ENCODE measurements at regions not wholly inside any gene's neighbourhood (a gene's known extent, or its start where the extent isn't known, plus 50 kb on each side); places are given as distances from the start of the nearest gene placed in this dataset.

DNA sequence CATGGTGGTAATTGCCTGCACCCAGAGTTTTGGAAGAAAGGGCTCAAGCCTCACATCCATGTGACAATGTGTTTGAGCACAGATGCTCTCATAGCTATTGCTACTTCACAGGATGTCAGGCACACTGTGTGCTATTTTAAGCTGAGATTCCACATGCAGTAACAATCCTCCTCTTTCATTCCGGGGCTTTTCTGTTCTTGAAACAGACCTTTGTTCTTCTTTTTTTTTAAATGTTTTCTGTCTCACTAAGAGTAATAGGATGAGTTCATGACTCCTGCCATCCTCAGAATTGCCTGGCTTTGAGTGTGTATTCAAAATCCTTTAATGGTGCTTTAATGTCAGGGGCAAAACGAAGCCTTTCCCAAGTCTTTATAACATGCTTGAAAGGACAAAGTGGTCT, 198.9 kb downstream of the ABCC12 start:
- Mint-ChIP-seq H3K4me1 (ENCODE audit: unreplicated experiment) (no peaks in the 10 kb centered on the region), H3K9me3 (no peaks in the 10 kb centered on the region), H3K27ac (no peak overlapping the region), H3K36me3 (no peaks in the 10 kb centered on the region), H3K27me3 (peaks cover 3% of the 10 kb centered on the region), H3K4me3 (no peak overlapping the region)
- DNase-seq (ENCODE audit: extremely low spot score, unreplicated experiment), result no peak
- TF ChIP-seq, protein P1, sequence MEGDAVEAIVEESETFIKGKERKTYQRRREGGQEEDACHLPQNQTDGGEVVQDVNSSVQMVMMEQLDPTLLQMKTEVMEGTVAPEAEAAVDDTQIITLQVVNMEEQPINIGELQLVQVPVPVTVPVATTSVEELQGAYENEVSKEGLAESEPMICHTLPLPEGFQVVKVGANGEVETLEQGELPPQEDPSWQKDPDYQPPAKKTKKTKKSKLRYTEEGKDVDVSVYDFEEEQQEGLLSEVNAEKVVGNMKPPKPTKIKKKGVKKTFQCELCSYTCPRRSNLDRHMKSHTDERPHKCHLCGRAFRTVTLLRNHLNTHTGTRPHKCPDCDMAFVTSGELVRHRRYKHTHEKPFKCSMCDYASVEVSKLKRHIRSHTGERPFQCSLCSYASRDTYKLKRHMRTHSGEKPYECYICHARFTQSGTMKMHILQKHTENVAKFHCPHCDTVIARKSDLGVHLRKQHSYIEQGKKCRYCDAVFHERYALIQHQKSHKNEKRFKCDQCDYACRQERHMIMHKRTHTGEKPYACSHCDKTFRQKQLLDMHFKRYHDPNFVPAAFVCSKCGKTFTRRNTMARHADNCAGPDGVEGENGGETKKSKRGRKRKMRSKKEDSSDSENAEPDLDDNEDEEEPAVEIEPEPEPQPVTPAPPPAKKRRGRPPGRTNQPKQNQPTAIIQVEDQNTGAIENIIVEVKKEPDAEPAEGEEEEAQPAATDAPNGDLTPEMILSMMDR (conservative IDR thresholded peaks at IDR 0.05), result no peak

DNA sequence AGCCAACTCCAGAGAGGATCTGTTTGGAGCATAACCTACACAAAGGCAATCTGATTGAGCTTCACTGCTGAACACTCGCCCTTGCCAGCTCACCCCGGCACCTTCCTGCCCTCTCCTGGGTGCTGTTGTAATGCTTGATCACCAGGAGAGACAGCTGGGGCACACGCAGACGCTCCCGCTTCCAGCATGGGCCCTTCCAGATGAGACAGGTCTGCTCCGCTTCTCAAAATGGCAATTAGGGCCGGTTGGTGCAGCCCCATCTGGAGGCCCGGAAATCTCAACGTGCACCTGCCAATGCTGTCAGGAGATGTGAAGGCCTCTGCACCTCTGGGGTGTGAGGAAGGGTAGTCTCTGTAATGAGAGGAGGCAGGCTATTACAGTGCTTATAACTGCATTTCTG, 206.1 kb downstream of the ABCC12 start:
- H3K27ac Mint-ChIP-seq, result no peak overlapping the region
- no peak overlapping the region for H3K4me3 Mint-ChIP-seq

DNA sequence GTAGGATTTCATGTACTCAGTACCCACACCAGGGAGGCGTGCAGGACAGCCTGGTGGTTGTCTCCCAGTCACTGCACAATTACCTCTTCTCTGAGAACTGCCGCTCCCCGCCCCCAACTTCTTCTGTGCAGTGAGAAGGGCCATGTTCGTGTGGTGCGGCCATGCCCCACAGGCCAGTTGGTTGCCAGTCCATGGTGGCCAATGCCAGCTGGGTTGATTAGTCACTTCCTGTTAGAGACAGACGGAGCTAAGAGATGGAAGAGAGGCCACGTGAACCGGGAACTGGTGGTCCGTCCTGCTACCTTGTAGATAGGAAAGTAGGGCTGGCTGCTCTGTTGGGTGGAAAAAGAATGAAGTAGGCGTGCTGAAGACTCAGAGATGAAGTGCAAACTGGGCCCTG, 206.5 kb downstream of the ABCC12 start:
- TF ChIP-seq, protein P1 (conservative IDR thresholded peaks at IDR 0.05), result no peak
- Mint-ChIP-seq H3K4me1 (ENCODE audit: unreplicated experiment) (no peaks in the 10 kb centered on the region), H3K27me3 (no peaks in the 10 kb centered on the region), H3K27ac (no peak overlapping the region), H3K9me3 (no peaks in the 10 kb centered on the region), H3K4me3 (no peak overlapping the region), H3K36me3 (no peaks in the 10 kb centered on the region)
- no peak for DNase-seq (ENCODE audit: extremely low spot score, unreplicated experiment)

More for the DNA sequence above, 206.1 kb downstream of the ABCC12 start:
- no peak for DNase-seq (ENCODE audit: extremely low spot score, unreplicated experiment)
- no peaks in the 10 kb centered on the region for H3K27me3 Mint-ChIP-seq
- no peaks in the 10 kb centered on the region for H3K4me1 Mint-ChIP-seq (ENCODE audit: unreplicated experiment)
- TF ChIP-seq, protein P1 (conservative IDR thresholded peaks at IDR 0.05), result no peak
- no peaks in the 10 kb centered on the region for H3K36me3 Mint-ChIP-seq
- H3K9me3 Mint-ChIP-seq, result no peaks in the 10 kb centered on the region

DNA sequence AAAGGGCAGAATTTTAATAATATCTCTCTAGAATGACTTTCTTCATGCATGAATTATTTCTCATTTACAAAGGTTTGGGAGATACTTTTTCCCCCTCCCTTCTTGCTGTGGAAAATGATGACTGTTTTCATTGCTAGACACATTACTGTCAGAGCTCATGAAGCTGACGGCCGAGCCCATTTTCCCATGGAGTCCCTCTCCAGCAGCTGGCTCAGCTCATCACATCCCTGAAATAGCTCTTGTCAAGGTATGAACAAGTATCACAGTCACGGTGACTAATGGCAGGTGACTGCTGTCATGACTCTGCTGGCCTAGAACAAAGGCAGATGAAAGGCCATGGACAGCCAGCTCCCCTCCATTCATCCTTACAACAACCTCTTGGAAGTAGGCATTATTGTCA, 208.1 kb downstream of the ABCC12 start:
- H3K4me3 Mint-ChIP-seq, result no peak overlapping the region
- H3K9me3 Mint-ChIP-seq, result no peaks in the 10 kb centered on the region
- TF ChIP-seq, protein P1 (conservative IDR thresholded peaks at IDR 0.05), result no peak
- no peaks in the 10 kb centered on the region for H3K4me1 Mint-ChIP-seq (ENCODE audit: unreplicated experiment)
- H3K27ac Mint-ChIP-seq, result no peak overlapping the region
- H3K36me3 Mint-ChIP-seq, result no peaks in the 10 kb centered on the region
- H3K27me3 Mint-ChIP-seq, result no peaks in the 10 kb centered on the region
- no peak for DNase-seq (ENCODE audit: extremely low spot score, unreplicated experiment)

DNA sequence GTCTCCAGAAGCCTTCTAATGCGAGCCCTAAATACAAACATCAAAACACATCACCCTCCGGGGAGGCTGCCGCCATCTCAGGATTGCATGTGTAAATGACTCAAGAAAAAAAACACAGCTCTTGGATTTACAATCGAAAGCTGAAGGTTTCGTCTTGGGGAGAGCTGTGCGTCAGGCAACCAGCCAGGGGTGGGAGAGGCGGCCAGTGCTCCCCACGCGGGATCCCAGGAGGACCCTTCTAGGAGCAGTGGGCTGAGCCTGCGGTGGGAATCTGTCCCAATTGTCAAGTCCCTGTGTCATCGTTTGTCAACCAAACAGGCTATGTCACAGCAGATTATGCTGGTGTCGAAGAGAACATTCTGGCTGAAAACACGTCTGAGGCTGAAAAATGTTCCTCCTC, 209.7 kb downstream of the ABCC12 start:
- TF ChIP-seq, protein P1 (conservative IDR thresholded peaks at IDR 0.05), result no peak
- no peaks in the 10 kb centered on the region for H3K9me3 Mint-ChIP-seq
- no peaks in the 10 kb centered on the region for H3K27me3 Mint-ChIP-seq
- H3K36me3 Mint-ChIP-seq, result no peaks in the 10 kb centered on the region
- H3K4me1 Mint-ChIP-seq (ENCODE audit: unreplicated experiment), result no peaks in the 10 kb centered on the region
- DNase-seq (ENCODE audit: extremely low spot score, unreplicated experiment), result no peak
- no peak overlapping the region for H3K4me3 Mint-ChIP-seq
- H3K27ac Mint-ChIP-seq, result no peak overlapping the region

DNA sequence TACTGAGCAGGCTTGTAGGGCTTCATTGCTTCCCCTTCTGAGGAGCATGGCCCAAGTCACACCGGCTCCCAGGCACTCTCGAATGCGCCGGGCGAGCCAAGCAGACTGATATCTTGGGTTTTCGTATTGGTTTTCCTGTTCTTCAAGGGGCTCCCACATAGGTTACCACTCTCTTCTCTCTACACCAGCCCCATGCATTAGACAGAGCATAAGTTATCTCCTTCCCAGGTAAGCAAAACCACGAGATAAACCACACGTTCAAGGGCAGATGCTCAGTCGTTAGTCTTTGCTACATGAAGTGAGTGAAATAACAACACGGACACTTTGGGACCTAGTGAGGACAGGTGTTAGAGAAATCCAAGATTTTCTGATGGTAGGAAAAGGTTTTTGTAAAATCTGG, 211.2 kb downstream of the ABCC12 start:
- Mint-ChIP-seq H3K36me3 (no peaks in the 10 kb centered on the region), H3K27ac (no peak overlapping the region), H3K9me3 (no peaks in the 10 kb centered on the region), H3K27me3 (no peaks in the 10 kb centered on the region), H3K4me3 (no peak overlapping the region), H3K4me1 (ENCODE audit: unreplicated experiment) (no peaks in the 10 kb centered on the region)
- TF ChIP-seq, protein P1 (conservative IDR thresholded peaks at IDR 0.05), result no peak
- no peak for DNase-seq (ENCODE audit: extremely low spot score, unreplicated experiment)
